Caco-2 (cell line): ENCODE measurements at regions not wholly inside any gene's neighbourhood (a gene's known extent, or its start where the extent isn't known, plus 50 kb on each side); places are given as distances from the start of the nearest gene placed in this dataset.

ENCODE experiments used
- BruUV-seq: library from RNA; stranded (reverse); fragments of 400-500 nt; replicated peaks from 2 replicates; lab custom pipeline; 2021; lab: Mats Ljungman, UMichigan
- CTCF ChIA-PET: fragments of 300-600 bp; sonication (Branson Sonifier 250); formaldehyde crosslinking; loops from one replicate; lab custom pipeline; 2022; ENCODE audit warnings: antibody characterized with exemption; lab: Charles Lee
- POLR2A ChIA-PET: fragments of 300-600 bp; sonication (Branson Sonifier 250); formaldehyde crosslinking; loops from one replicate; lab custom pipeline; 2022; ENCODE audit warnings: antibody characterized with exemption; lab: Charles Lee
- DNase-seq, 2 experiments: peaks; one replicate each; pipeline versions ENCODE4 v3.0.0 to v3.0.0-alpha.2; 2020 to 2022
- H3K27me3 ChIP-seq: replicated peaks from 2 replicates; pipeline ENCODE4 v1.6.0; 2011; ENCODE audit warnings: low read length; ENCODE audit not compliant: control insufficient read depth, insufficient read depth
- H3K36me3 ChIP-seq: 2 replicates; pipeline ENCODE4 v1.5.1; 2011; ENCODE audit warnings: low read length; ENCODE audit not compliant: control insufficient read depth, insufficient read depth
- H3K4me1 ChIP-seq: fragments of 250-450 bp; sonication (Bioruptor Pico); 2 replicates; pipeline ENCODE4 v1.5.1; 2020; ENCODE audit warnings: mild to moderate bottlenecking
- H3K4me3 ChIP-seq: 2 replicates; pipeline ENCODE4 v1.5.1; 2011; ENCODE audit warnings: low read depth, mild to moderate bottlenecking, control low read depth, low read length
- H3K9me3 ChIP-seq: fragments of 250-450 bp; sonication (Bioruptor Pico); 2 replicates; pipeline ENCODE4 v1.5.1; 2020; ENCODE audit warnings: mild to moderate bottlenecking, moderate library complexity
- H3K27ac Mint-ChIP-seq: one replicate; pipeline ENCODE4 v1.8.0; 2022; ENCODE audit warnings: mixed read lengths; ENCODE audit not compliant: unreplicated experiment
- H3K27me3 Mint-ChIP-seq: one replicate; pipeline ENCODE4 v1.8.0; 2022; ENCODE audit warnings: mixed read lengths; ENCODE audit not compliant: insufficient read depth, unreplicated experiment
- H3K36me3 Mint-ChIP-seq: one replicate; pipeline ENCODE4 v1.8.0; 2022; ENCODE audit warnings: mild to moderate bottlenecking, mixed read lengths; ENCODE audit not compliant: insufficient read depth, unreplicated experiment
- H3K4me1 Mint-ChIP-seq: one replicate; pipeline ENCODE4 v1.8.0; 2022; ENCODE audit warnings: low read depth, mixed read lengths; ENCODE audit not compliant: unreplicated experiment
- H3K4me3 Mint-ChIP-seq: one replicate; pipeline ENCODE4 v1.8.0; 2022; ENCODE audit warnings: mild to moderate bottlenecking, moderate library complexity, mixed read lengths; ENCODE audit not compliant: unreplicated experiment
- H3K9me3 Mint-ChIP-seq: one replicate; pipeline ENCODE4 v1.8.0; 2022; ENCODE audit warnings: mixed read lengths; ENCODE audit not compliant: unreplicated experiment
- intact Hi-C: fragments of 100-400 bp; cut with micrococcal nuclease; formaldehyde crosslinking; loops from one replicate; pipeline ENCODE4 v1.10.0; 2022; ENCODE audit not compliant: unreplicated experiment
- TF ChIP-seq, protein P1 (sequence below), 2 experiments: fragments of 200-600 bp in 1 of 2; IDR thresholded peaks; 1 replicate in 1 of 2; 2 replicates in 1 of 2; pipeline versions ENCODE4 v1.5.1 to v1.8.0; 2011 to 2022; ENCODE audit warnings: antibody characterized with exemption in 1 of 2, control low read depth in 1 of 2, inconsistent platforms in 1 of 2, low read depth in 1 of 2, low read length in 1 of 2, mild to moderate bottlenecking in 1 of 2, moderate library complexity in 1 of 2; ENCODE audit not compliant: insufficient read depth in 1 of 2, severe bottlenecking in 1 of 2, unreplicated experiment in 1 of 2

DNA sequence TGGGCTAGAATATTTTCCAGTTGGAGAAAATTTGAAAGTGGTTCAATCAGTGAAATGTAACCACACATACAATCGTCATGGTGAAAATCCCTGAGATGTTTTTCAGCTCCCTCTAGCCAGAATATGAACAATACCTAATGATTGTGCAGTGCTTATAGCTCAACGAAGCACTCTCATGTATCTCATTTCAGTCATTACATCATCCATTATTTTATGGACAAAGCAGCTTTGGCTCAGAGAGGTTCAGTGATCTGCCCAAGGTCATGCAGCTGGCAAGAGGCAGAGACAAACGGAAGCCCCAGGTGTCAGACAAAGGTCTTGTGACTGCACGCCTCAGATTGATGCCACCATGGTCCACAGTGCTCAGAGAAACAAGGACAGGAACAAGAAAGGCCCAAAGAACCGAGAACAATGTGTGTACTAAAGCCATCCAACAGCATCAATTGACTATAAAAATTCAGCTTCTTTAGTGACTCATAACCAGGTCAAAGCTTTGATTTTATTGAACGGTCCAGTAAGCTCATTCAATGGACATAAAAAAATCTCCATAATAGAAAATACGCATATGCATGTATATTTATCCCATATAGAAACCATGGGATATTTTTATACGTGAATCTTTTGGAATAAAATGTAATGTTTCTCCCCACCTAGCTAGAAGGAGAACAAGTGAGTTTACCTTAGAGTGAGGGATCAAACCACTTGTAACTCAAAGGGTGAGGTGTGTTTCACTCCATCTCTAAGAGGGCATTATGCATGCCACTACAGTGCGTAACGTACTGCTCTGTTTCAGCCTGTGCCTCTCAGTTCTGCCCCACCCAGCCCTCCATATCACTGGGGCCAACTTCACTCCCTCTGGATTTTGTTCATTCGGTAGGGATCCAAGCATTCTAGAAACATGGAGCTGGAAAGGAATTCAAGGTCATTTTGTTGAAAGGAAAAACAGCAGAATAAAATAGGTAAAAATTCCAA, 141.8 kb downstream of the GRIN2B start:
- ChIA-PET POLR2A (interaction anchor here (0.5 kb wide), 1 partner anchor 232 kb away, joined by 3 read pairs; no protein-coding TSS in a partner anchor), CTCF (no interaction called here)
- H3K9me3 Mint-ChIP-seq = no peaks in the 10 kb centered on the region
- no peak for DNase-seq
- TF ChIP-seq, protein P1, sequence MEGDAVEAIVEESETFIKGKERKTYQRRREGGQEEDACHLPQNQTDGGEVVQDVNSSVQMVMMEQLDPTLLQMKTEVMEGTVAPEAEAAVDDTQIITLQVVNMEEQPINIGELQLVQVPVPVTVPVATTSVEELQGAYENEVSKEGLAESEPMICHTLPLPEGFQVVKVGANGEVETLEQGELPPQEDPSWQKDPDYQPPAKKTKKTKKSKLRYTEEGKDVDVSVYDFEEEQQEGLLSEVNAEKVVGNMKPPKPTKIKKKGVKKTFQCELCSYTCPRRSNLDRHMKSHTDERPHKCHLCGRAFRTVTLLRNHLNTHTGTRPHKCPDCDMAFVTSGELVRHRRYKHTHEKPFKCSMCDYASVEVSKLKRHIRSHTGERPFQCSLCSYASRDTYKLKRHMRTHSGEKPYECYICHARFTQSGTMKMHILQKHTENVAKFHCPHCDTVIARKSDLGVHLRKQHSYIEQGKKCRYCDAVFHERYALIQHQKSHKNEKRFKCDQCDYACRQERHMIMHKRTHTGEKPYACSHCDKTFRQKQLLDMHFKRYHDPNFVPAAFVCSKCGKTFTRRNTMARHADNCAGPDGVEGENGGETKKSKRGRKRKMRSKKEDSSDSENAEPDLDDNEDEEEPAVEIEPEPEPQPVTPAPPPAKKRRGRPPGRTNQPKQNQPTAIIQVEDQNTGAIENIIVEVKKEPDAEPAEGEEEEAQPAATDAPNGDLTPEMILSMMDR (IDR thresholded peaks at IDR 0.05; ENCODE audit: insufficient read depth in 1 of 2, low read depth in 1 of 2, low read length in 1 of 2, severe bottlenecking in 1 of 2, unreplicated experiment in 1 of 2) = no peak
- no peaks in the 10 kb centered on the region for H3K4me1 ChIP-seq
- no peaks in the 10 kb centered on the region for H3K9me3 ChIP-seq
- H3K36me3 ChIP-seq = no peaks in the 10 kb centered on the region
- H3K27ac Mint-ChIP-seq = no peak overlapping the region
- no peak overlapping the region for H3K4me3 ChIP-seq
- BruUV-seq = no TSS peak
- no peaks in the 10 kb centered on the region for H3K4me1 Mint-ChIP-seq
- H3K27me3 ChIP-seq = no peaks in the 10 kb centered on the region
- no peaks in the 10 kb centered on the region for H3K27me3 Mint-ChIP-seq
- peaks cover 6% of the 10 kb centered on the region for H3K36me3 Mint-ChIP-seq
- no peak overlapping the region for H3K4me3 Mint-ChIP-seq
- intact Hi-C loops = no loop called here

DNA sequence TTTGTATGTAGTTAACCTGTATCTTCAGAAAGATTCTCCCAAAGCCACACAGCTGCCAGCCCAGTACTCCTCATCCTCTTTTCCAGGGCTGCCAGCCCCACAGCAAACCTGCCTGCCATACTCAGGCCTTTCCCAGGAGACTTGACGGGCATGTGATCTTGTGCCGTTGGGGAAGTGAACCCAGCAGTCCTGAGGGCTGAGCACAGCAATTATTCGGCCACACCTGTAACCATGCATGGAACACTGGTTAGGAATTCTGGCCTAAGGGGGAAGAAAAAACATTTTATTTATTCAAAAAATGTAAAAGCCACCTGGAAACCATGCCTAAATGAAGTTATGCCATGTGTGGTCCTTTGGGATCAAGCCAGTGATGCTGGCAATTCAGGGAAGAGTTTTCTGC, 145.3 kb downstream of the GRIN2B start:
- H3K27me3 ChIP-seq = no peaks in the 10 kb centered on the region
- H3K4me1 Mint-ChIP-seq = no peaks in the 10 kb centered on the region
- no peak overlapping the region for H3K27ac Mint-ChIP-seq
- TF ChIP-seq, protein P1 (IDR thresholded peaks at IDR 0.05; ENCODE audit: insufficient read depth in 1 of 2, low read depth in 1 of 2, low read length in 1 of 2, severe bottlenecking in 1 of 2, unreplicated experiment in 1 of 2) = no peak
- H3K4me1 ChIP-seq = no peaks in the 10 kb centered on the region
- H3K9me3 ChIP-seq = no peaks in the 10 kb centered on the region
- no peak for DNase-seq
- H3K36me3 Mint-ChIP-seq = peaks cover 5% of the 10 kb centered on the region
- intact Hi-C loops = no loop called here
- no peaks in the 10 kb centered on the region for H3K27me3 Mint-ChIP-seq
- POLR2A ChIA-PET = no interaction called here
- H3K36me3 ChIP-seq = no peaks in the 10 kb centered on the region
- no peak overlapping the region for H3K4me3 ChIP-seq
- H3K9me3 Mint-ChIP-seq = no peaks in the 10 kb centered on the region
- no peak overlapping the region for H3K4me3 Mint-ChIP-seq
- CTCF ChIA-PET = no interaction called here
- no TSS peak for BruUV-seq

DNA sequence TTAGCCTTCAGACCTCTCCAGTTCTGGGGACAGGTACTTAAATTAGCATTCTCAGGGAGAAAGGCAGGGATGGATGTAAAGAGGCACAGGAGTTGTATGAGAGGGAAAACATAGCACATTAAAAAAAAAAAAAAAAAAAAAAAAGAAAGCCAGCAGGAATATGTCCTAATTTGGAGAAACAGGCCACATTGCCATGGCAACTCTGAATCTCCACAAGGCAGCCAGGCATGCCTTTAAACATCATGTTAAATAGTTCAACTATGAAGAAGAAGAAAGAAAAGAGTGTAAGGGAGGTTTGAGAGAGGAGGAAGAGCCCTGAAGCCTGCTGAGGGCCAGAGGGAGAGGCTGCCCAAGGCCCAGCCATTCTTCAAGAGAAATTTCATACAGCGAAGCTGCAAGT, 145.8 kb downstream of the GRIN2B start:
- Histone ChIP-seq H3K4me1 (no peaks in the 10 kb centered on the region), H3K27me3 (no peaks in the 10 kb centered on the region), H3K9me3 (no peaks in the 10 kb centered on the region), H3K36me3 (no peaks in the 10 kb centered on the region; the same call in 1 of the 2 replicates), H3K4me3 (no peak overlapping the region)
- CTCF ChIA-PET = no interaction called here
- Mint-ChIP-seq H3K36me3 (peaks cover 8% of the 10 kb centered on the region), H3K9me3 (no peaks in the 10 kb centered on the region), H3K27me3 (no peaks in the 10 kb centered on the region), H3K4me3 (no peak overlapping the region), H3K4me1 (no peaks in the 10 kb centered on the region), H3K27ac (no peak overlapping the region)
- BruUV-seq = no TSS peak
- POLR2A ChIA-PET = no interaction called here
- TF ChIP-seq, protein P1 (IDR thresholded peaks at IDR 0.05; ENCODE audit: insufficient read depth in 1 of 2, low read depth in 1 of 2, low read length in 1 of 2, severe bottlenecking in 1 of 2, unreplicated experiment in 1 of 2) = no peak
- intact Hi-C loops = no loop called here
- no peak for DNase-seq
